GM12872 (cell line): ENCODE measurements at regions not wholly inside any gene's neighbourhood (a gene's known extent, or its start where the extent isn't known, plus 50 kb on each side); places are given as distances from the start of the nearest gene placed in this dataset.

Experiments
- TF ChIP-seq, protein P1 (sequence below): IDR thresholded peaks from 3 replicates; pipeline ENCODE4 v1.5.1; 2011; ENCODE audit warnings: low read depth, mild to moderate bottlenecking, low read length, moderate library complexity; ENCODE audit not compliant: insufficient read depth

DNA sequence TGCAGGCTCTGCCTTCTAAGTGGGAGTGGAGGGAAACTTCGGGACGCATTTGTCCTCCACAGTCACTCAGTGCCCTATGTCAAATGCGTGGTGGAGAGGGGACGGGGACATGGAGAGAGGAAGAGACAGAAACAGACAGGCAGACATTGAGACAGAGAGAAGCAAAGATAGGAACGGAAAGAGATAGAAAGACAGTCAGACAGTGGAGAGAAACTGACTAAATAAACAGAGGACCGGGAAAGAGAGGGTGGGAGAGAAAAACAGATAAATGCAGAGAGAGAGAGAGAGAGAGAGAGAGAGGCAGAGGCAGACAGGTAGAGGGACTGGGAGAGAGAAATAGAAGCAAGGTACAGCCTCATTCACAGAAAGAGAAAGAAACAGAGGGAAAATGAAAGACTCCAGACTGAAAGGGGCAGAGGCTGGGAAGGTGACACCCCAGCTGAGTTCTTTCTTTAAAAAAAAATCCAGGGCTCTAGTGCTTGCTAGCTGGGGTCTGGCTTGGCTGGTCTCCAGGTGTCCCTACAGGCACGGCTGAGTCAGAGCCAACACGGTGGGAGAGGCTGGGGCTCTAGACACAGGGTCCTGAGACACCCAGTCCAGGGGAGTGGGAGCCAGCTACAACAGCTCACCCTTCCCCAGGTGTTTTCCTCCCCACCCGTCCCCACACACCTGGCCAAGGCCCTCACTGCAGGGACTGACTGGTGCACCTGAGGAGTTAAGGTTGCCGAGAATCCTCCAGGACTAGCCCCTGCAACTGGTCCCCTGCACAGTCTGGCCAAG, 506.1 kb upstream of the PROK2 start:
- TF ChIP-seq, protein P1, sequence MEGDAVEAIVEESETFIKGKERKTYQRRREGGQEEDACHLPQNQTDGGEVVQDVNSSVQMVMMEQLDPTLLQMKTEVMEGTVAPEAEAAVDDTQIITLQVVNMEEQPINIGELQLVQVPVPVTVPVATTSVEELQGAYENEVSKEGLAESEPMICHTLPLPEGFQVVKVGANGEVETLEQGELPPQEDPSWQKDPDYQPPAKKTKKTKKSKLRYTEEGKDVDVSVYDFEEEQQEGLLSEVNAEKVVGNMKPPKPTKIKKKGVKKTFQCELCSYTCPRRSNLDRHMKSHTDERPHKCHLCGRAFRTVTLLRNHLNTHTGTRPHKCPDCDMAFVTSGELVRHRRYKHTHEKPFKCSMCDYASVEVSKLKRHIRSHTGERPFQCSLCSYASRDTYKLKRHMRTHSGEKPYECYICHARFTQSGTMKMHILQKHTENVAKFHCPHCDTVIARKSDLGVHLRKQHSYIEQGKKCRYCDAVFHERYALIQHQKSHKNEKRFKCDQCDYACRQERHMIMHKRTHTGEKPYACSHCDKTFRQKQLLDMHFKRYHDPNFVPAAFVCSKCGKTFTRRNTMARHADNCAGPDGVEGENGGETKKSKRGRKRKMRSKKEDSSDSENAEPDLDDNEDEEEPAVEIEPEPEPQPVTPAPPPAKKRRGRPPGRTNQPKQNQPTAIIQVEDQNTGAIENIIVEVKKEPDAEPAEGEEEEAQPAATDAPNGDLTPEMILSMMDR: no peak

DNA sequence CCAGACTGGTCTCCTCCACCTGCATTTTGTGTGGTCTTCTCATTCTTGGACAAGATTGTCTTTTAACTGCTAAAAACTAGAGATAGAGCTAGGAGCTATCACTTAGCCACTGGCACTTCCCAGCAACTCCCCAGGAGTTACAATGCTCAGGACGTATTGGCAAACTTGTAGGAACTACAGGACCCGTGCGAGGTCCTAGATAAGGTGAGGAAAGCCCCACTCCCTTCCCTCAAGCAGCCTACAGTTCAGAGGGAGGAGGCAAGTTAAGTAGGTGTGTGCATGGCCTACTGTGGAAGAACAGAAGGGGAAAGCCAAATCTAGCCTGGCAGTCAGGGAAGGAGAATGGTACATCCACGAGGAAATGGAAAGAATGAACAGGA, 504.7 kb upstream of the PROK2 start:
- TF ChIP-seq, protein P1: no peak

DNA sequence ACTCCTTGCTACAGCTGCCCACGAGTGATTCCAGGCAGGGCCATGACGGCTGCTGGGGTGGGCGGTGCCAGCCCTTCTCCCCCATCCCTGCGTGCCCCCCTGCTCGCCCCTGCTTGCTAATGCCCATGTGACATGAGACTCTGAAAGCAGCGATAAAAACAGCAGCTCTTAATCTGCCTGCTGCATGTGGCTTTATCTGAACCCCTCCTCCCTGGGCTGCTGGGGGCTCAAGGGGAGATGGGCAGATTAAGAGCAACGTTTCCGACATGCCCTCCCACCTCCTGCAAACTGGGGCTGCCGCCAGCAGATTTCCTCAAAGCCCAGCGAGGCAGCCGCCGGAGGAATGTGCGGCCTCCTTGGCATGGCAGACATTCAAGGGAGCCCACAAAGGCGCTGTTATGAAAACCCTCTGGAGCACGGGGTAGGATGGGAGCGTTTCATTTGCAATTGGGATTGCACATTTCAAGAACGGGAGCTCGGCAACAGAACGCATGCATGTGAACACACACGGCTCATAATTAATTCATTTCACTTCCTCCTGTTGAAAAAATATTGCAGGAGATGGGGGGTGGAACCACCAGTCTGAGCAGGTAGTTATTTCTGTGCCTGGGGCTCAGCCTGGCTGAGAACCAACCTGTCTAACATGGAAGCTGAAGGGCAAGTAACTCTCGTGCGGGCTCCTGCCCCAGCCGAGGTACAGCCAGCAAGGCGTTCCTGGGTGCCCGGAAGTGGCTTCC, 504.2 kb upstream of the PROK2 start:
- TF ChIP-seq, protein P1: no peak

DNA sequence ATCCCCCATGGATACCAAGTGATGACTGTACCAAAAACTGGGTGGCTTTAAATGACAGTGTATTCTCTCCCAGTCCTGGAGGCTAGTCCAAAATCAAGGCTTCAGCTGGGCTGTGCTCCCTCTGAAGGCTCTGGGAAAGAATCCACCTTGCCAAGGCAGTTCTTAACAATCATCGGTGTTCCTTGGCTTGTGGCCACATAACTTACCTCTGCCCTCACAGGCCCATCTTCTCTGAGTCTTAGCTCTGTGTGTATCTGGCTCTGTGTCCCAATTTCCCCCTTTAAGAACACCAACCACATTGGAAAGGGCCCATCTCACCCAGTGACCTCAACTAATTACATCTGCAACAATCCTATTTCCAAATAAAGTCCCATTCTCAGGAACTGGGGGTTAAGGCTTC, 503.0 kb upstream of the PROK2 start:
- TF ChIP-seq, protein P1: no peak

DNA sequence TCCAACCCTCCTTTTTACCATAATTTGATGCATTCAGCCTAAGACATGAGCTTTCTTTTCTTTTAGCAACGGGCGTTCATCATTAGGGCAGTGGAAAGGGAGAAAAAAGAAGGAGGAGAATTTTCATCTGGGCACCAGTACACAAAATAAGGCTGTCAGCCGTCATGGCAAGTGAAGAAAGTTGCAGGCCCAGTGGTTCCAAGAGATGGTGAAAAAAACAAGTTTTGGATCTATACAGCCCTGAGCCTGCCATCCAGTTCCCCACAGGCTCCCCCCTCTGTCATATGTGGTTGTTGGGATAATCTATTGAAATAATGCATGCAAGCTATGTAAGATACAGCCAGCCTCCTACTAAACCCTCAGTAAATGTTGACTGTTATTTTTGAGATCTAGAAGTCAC, 500.6 kb upstream of the PROK2 start:
- TF ChIP-seq, protein P1: no peak

DNA sequence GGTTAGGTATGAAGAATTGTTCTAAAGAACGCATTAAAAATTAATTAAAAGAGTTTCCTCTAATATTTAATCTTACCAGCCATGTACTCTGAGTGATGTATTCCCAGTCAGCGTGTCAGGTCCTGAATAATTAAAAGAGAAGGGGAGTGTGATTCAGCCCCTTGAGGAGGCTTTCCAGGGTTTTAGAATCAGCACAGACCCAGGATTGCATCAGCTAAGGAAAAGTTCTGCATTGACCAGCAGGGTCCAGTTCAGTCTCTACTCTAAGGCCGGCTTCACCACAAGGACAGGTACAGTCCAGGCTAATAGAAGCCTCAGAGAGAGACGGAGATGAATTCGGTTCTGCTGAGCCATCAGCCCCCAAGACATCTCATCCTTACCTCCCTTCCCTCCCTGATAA, 499.5 kb upstream of the PROK2 start:
- TF ChIP-seq, protein P1: no peak

DNA sequence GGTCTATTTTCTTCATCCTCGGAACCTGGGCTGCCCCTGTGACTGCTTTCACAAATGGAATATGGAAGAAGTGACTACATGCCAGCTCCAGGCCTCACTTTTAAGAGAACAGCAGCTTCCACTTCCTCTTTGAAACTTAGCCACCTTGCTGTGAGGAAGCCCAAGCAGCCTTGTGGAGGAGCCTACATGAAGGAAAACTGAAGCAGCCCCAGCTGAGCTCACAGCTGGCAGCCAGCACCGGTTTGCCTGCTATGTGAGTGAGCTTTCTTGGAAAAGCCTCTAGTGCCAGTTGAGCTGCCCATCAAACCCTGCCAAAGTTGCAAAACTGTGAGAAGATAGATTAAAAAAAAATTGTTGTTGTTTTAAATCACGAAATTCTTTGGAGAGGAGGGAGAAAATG, 498.0 kb upstream of the PROK2 start:
- TF ChIP-seq, protein P1: no peak
